ENCODE measurements at regions not wholly inside any gene's neighbourhood (a gene's known extent, or its start where the extent isn't known, plus 50 kb on each side); places are given as distances from the start of the nearest gene placed in this dataset.

GRCh38 chr16:59046335-59046734 is 312.2 kb upstream of the GOT2 start (continued):
- TF ChIP-seq ZNF462 (CRISPR knock-in tag; IDR thresholded peaks at IDR 0.05) (no peak), CTCF (conservative IDR thresholded peaks at IDR 0.05; ENCODE audit: low read depth in 2 of 2) (no peak), ZNF114 (CRISPR knock-in tag; IDR thresholded peaks at IDR 0.05) (no peak), ETS1 (IDR thresholded peaks at IDR 0.05) (no peak), REST (IDR thresholded peaks at IDR 0.05; ENCODE audit: unreplicated experiment) (no peak), JUNB (IDR thresholded peaks at IDR 0.05; ENCODE audit: unreplicated experiment) (no peak)
